Erythroblast (primary cell): ENCODE measurements at regions not wholly inside any gene's neighbourhood (a gene's known extent, or its start where the extent isn't known, plus 50 kb on each side); places are given as distances from the start of the nearest gene placed in this dataset.

ENCODE experiments used
- GATA1 ChIP-seq: IDR thresholded peaks from 2 replicates; pipeline ENCODE4 v1.6.1; 2011; ENCODE audit warnings: low read depth, mild to moderate bottlenecking, control low read depth, low read length, moderate library complexity
- POLR2A ChIP-seq: IDR thresholded peaks from 2 replicates; pipeline ENCODE4 v1.6.1; 2011; ENCODE audit warnings: mild to moderate bottlenecking, low read length

GRCh38 chr6:167499161-167499660, 174.3 kb downstream of the TTLL2 start:
- TF ChIP-seq POLR2A (no peak), GATA1 (no peak)
